ENCODE measurements at regions not wholly inside any gene's neighbourhood (a gene's known extent, or its start where the extent isn't known, plus 50 kb on each side); places are given as distances from the start of the nearest gene placed in this dataset.
"Not testable (repeated sequence)": the region's sequence is repeated elsewhere in the genome, so short reads cannot be mapped to it uniquely, and the experiment has no call there.

DNA sequence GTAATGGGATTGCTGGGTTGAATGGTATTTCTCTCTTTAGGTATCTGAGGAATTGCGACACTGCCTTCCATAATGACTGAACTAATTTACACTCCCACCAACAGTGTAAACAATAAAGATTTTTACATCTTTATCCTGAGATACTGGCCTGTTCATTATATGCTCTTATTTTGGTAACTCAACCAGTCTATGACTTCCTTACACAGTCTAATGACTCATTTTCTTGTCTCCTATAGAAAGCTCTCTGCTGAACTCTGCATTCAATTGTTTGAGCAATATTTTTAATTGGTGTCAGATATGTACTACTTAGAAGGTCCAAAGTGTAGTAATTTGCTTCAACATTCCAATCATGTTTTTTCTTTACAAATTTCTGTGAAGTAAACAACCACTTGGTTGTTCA, 1351.8 kb downstream of the FSCB start:
- no peak for DNase-seq

DNA sequence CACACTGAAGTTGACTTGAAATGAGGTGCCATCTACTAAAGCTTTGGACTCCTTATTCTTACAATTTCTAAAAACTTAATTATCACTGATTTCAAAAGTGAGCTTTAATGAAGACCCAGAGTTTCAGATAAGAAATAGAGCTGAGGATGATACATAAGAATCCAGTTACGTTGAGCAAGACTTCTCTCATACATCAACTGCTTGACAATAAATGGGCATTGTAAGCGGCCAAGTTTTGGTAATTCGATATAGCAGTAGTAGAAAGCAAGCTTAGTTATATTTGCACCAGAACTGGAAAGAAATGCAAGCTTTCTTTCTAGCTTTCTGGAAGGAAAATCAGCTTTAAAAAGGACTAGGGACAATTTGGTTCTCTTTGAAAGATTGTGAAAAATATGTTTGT, 1359.6 kb downstream of the FSCB start:
- DNase-seq: no peak

DNA sequence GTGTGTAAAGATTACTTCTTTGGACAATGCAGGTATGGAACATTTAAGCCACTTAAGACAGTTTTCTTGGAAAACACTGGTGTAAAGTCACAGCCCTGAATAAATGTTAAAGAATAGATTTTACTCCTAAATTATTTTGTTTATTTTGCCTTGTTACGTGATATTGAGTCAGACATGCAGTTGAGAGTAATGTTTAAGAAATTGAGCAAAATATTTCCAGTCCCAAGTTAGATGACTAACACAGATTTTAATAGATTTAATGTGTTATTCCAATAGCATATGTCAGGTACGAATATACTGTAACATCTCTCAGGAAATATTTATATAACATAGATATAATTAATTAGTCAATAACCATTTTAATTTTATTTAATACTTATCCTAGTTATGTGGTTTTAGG, 1361.7 kb downstream of the FSCB start:
- DNase-seq: no peak

DNA sequence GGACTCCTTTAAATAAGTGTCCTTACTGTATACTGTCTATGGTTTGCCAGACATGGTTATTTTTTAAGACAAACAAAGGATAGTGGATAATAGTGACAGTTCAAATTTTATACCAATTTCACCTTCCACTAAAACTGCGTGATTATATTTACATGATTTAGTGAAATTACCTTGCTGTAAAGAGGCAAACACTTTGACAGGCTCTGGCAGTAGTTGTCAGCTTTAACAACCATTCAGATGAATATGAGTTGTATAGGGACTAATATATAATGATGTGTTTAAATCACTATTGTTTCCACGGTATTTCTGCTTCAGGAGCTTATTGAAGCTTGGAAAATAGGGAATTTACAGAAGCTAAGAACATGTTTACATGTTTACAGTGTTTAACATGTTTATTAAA, 1364.0 kb downstream of the FSCB start:
- DNase-seq: no peak

DNA sequence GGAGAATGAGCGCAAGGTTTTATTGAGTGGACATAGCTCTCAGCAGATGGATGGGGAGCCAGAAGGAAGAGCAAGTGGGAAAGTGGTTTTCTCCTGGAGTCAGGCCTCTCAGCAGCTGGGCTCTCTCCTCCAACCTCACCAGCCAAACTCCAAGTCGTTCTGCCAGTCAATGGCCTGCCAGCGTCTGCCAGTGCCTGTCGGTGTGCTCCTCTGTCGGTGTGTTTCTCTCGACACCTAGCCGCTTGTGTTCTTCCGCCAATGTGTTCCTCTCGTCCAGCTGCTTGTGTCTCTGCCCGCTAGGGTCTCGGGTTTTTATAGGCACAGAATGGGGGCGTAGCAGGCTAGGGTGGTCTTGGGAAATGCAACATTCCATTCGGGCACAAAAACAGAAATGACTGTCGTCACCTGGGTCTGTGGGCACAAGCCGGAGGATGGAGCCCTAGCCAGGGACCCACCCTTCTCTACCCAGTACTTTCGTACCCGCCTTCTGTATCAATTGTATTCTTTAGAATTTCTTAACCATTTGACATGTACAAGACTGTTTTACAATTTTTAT, 1365.4 kb downstream of the FSCB start:
- no peak for DNase-seq

DNA sequence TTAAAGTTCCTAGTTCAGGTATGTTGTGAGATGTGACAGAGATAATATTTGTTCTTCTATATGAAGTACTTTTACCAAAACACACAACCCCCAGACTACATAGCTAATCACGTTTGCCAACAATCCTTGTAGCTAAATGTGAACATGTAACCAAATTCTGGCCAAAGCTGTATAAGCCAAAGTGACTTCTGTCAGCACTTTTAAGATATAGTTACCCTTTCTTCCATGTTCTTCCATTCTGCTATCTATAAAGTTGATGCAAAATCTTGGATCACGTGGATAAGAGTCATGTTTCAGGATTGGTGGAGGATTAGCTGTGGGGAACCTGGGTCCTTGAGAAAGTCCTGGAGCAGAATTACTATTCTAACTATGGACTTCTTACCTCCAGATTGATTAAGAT, 1366.6 kb downstream of the FSCB start:
- no peak for DNase-seq

DNA sequence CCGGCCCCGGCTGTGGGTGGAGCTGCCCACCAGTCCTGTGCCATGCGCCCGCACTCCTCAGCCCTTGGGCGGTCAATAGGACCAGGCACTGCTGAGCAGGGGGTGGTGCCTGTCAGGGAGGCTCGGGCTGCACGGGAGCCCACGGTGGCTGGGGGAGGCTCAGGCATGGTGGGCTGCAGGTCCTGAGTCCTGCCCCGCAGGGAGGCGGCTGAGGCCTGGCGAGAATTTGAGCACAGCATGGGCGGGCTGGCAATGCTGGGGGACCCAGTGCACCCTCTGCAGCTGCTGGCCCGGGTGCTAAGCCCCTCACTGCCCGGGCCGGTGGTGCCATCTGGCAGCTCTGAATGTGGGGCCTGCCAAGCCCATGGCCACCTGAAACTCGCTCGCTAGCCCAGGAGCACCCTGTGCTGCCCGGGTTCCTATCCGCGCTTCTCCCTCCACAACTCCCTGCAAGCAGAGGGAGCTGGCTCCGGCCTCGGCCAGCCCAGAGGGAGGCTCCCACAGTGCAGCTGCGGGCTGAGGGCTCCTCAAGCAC, 1371.1 kb downstream of the FSCB start:
- no peak for DNase-seq

DNA sequence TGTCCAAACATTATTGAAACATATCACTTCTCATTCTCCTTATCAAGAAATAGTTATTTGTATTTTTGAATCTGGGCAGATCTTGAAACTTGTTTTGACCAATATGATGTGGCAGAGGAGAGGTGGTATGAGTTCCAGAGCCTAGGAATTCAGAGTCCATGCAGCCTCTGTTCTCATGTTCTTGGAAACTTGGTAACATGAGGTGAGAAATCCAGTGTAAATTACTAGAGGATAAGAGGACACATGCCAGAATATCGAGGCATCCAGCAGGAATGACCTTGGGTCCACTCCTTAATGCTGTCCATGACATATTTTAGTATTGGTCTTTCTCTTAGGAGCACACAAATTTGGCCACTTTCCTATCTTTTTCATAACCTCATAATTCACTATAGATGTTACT, 1374.6 kb downstream of the FSCB start:
- no peak for DNase-seq

DNA sequence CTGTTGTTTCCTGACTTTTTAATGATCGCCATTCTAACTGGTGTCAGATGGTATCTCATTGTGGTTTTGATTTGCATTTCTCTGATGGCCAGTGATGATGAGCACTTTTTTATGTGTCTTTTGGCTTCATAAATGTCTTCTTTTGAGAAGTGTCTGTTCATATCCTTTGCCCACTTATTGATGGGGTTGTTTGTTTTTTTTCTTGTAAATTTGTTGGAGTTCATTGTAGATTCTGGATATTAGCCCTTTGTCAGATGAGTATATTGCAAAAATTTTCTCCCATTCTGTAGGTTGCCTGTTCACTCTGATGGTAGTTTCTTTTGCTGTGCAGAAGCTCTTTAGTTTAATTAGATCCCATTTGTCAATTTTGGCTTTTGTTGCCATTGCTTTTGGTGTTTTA, 1378.7 kb downstream of the FSCB start:
- DNase-seq: not testable (repeated sequence)

DNA sequence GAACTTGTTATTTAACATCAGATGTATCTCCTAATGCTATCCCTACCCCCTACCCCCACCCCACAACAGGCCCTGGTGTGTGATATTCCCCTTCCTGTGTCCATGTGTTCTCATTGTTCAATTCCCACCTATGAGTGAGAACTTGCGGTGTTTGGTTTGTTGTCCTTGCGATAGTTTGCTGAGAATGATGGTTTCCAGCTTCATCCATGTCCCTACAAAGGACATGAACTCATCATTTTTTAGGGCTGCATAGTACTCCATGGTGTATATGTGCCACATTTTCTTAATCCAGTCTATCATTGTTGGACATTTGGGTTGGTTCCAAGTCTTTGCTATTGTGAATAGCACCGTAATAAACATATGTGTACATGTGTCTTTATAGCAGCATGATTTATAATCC, 1379.2 kb downstream of the FSCB start:
- not testable (repeated sequence) for DNase-seq

DNA sequence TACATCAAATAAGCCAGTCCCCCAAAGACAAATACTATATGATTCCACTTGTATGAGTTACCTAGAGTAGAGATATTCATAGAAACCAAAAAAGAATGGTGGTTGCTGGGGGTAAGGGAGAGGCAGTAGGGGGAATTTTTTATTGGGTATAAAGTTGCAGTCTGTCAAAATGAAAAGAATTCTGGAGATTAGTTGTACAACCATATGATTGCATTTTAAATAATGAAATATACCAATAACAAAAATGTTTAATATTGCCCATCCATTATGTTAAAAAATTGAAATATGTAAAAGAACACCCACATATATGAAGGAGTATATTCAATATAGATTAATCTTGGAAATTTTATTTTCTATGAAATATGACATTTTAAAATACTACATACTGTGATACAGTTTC, 1383.5 kb downstream of the FSCB start:
- DNase-seq: no peak

DNA sequence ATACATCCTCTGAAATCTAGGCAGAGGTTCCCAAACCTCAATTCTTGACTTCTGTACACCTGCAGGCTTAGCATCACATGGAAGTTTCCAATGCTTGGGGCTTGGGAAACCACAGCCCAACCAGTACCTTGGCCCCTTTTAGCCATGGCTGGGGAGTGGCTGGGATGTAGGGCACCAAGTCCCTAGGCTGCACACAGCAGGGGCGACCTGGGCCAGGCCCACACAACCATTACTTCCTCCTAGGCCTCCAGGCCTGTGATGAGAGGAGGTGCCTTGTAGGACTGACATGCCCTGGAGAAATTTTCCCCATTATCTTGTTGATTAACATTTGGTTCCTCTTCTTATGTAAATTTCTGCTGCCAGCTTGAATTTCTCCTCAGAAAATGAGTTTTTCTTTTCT, 1387.4 kb downstream of the FSCB start:
- no peak for DNase-seq

DNA sequence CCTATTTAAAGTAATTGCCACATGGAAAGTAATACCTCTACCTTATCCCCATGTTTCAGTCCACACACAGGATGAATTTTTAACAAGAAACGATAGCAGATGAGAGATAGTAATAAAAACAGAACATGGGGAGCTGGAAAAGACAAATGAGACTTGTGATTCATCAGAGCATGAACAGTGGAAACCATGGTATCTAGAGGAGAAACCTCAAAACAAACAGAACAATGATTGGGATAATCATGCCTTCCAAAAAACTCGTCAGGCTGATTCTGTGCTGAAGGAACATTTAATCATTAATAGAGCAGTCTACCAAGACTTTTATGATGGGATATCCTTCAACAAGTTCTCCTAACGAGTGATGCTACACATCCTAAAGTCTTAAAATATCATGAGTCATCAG, 1390.7 kb downstream of the FSCB start:
- no peak for DNase-seq

DNA sequence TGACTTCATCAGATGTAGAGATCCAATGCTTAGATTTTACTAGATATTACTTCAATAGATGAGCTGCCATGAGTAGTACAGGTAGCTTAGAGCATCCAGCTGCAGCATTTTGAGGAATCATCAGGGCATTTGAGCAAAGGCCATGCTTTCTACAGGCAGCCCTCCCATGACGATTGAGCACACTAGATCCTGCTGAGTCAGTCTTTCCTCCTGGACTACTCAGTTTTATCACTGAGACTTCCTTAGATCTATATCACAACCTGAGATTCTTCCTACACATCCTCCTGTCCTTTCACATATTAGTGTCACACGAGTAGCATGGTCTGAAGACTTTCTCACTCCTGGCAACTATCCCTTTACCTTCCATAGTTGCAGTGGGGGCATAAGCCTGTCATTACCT, 1401.8 kb downstream of the FSCB start:
- no peak for DNase-seq

DNA sequence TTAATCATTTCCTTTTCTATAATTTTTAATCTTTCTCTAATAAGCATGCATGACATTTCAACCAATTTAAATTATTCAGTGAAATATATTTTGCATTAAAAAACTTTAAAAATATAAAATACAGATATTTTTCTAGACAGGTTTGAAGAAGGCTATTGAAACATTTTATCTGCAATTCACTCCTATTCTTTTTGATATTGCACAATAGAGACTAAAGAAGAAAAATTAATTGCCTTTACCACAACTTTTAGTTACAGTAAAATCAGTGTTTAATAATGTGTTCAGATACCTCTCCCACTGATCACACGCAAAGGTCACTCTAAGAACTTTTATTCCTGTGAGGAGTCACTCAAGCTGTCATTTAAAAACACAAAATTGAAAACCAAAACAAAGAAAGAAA, 1416.7 kb downstream of the FSCB start:
- no peak for DNase-seq

DNA sequence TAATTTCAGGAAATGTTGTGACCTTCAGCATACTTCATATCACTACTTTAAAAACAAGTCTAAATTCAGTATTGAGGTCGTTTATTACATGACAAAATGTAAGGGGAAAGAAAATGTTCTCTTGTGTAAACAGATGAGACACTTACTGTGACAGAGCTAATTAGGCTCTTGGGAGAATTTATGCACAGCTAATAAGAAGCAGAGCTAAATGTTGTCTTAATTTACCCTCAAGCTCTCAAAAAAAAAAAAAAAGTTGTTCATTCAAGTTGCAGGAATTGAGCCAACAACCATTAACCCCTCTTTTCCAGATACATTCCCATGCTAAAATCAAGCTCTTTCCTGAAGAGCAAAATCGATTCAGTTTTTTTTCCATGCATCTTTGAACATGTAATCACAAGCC, 1419.4 kb downstream of the FSCB start:
- DNase-seq: no peak

DNA sequence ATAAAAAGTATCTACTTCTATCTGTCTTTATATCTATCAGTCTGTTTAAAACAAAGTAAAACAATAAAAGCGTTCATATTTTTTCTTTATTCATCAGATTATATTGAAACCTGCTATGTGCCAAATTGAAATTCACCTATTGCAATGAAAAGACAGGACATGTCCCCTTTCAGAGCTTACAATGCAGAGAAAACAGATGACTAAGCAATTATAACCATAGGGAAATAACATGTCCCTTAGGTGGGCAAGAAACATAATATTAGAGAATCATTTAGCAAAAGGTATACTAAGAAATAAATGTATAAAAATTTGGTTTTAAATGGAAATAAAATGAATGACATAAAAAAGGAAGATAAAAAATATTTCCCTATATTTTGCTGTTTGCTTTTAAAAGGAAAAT, 1421.3 kb downstream of the FSCB start:
- DNase-seq: no peak

DNA sequence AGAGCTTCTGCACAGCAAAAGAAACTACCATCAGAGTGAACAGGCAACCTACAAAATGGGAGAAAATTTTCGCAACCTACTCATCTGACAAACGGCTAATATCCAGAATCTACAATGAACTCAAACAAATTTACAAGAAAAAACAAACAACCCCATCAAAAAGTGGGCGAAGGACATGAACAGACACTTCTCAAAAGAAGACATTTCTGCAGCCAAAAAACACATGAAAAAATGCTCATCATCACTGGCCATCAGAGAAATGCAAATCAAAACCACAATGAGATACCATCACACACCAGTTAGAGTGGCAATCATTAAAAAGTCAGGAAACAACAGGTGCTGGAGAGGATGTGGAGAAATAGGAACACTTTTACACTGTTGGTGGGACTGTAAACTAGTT, 1439.7 kb downstream of the FSCB start:
- DNase-seq: not testable (repeated sequence)

DNA sequence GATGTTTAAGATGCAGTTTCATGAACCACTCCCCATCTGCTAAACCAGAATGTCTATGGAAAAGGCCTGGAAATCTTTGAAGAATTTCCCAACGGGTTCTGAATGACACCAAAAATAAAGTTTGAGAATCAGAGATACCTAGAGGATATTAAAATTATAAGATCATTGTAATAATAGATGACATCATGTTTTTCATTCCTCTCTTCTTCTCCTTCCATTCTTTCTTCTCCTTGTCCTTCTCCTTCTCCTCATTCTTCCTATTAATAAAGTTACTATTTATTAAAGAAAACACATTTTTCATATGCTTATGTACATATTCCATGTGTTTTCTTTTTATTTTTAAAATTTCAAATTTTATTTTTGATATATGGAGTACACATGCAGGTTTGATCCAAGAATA, 1449.4 kb downstream of the LRFN5 start:
- no peak for DNase-seq

DNA sequence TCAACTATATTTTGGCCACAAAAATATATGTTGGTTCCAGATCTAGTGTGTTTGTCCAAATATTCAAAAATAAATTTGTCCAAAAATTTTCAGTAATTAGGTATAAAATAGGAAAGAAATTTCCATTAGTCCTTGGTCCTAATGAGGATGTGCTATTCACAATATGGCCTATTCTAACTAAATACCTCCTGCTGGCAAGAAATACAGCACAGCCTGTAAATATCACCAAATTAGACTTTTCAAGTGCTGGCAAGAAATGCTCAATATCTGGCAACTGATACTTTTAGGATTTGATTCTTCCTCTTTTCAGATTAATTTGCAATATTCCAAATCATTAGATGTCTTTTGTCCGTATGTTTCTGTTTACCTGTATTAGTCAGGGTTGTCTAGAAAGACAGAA, 1446.2 kb downstream of the LRFN5 start:
- DNase-seq: no peak

DNA sequence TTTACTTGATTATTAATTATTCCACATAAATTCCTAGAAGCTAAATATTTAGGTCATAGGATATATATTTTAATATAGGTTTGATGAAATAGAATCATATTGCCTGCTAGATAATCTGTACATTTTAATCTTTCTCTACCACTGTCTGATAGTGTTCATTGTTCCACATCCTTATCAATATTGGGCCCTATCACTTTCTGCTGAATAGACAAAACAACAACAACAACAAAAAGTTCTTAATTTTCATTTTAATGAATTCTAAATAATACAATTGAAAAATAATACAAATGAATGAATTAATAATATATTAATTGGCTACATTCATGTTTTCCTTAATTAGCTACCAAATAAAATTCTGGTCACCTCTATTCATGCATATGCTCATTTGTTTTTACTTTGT, 1437.2 kb downstream of the LRFN5 start:
- no peak for DNase-seq

DNA sequence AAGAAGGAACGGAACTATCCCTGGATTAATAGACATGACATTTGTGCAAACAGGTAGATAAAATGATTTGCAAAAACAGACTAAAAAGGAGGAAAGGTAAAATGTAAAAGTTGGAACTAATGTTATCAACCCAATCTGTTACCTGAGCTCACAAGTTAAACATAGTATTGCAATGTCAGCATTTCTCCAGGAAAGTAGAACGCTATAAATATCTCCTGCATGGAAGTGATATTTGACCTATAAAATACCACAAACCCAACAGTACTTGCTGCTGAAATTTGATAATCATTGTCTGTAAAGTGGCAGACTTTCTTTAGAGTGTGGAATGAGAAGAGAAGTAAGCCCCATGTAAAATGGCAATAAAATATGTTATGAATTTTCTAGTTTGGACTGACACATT, 1435.7 kb downstream of the LRFN5 start:
- DNase-seq: no peak

DNA sequence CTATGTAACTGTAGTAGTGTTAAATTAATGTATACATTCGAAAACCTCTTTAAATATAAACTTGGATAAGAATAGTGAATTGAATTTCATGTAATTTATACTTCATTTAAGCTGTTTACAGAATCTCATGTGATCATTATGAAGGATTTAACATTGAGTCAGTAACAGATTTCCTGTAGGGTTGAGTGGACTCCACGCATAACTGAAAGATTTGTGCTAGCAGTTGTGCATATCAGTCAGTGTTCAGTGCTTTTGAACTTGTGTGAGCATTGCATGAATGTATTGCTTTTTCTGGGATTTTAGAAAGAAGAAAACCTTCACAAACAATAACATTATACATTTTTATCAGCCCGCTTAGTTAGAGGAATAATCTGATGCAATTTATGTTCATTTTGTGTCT, 1435.3 kb downstream of the LRFN5 start:
- no peak for DNase-seq

DNA sequence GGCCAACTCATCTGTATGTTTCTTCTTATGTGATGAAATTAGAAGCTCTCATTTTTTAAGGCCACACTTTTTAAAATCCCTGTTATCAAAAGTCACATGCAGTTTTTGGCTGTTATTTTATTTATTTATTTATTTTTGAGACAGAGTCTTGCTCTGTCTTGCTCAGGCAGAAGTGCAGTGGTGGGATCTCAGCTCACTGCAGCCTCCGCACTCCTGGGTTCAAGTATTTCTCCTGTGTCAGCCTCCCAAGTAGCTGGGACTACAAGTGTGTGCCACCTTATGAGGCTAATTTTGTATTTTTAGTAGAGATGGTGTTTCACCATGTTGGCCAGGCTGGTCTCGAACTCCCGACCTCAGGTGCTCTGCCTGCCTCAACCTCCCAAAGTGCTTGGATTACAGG, 1434.5 kb downstream of the LRFN5 start:
- no peak for DNase-seq

DNA sequence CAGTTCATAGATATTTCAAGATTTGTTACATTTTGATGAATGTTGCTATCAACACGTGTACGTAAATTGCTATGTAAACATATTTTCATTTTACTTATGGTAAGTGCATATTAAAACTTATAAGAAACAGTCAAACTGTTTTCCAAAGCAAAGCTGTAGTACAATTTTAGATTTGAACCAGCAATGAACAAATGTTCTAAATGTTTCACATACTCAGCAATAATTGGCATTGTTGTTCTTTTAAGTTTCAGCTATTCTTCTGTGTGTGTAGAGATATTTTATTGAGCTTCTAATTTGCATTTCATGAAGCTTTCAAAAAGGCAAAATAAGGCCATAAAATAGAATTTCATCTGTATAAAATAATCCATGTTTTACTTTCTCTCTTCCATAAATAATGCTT, 1433.2 kb downstream of the LRFN5 start:
- no peak for DNase-seq

DNA sequence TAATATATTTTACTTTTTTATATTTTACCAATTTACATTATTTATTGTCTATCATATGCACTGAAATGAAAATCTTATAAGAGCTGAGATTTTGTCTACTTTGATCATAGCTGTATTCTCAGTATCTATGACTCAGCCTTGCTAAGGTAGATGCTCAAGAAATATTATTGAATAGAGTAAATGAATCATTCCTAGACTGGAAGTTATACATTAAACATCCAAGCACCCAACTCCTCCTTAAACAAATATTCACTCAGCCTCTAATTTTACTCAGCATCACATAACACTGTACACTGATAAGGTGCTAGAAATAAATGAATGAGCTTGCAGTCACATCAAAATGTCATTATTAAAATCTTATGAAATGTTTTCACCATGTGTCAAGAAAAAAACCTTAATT, 1424.9 kb downstream of the LRFN5 start:
- DNase-seq: no peak
